ENCODE measurements at regions not wholly inside any gene's neighbourhood (a gene's known extent, or its start where the extent isn't known, plus 50 kb on each side); places are given as distances from the start of the nearest gene placed in this dataset.

DNA sequence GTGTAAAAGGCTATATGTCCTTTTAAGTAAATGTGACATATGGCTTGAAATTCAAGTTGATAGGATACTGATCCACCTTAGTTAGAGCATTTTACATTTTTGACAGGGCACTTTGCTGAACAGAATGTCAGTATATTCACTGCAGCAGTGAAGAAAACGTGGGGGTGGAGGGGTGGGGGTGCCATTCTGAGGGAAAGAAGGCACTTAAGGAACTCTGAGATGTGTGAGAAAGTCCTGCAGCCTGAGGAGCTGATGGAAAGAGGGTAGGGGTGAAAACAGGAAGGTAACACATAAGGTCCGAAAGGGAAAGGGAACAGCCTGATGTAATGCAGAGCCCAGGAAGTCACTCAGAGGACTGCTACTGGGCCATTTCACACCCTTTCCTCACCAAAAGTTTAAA, 265.5 kb upstream of the GRIP1 start:
- H3K27ac ChIP-seq: no peak overlapping the region
- no peaks in the 10 kb centered on the region for H3K36me3 ChIP-seq
- intact Hi-C loops (cut with DNase I; ENCODE audit: low total_unique reads): no loop called here
- no peaks in the 10 kb centered on the region for H3K9me3 ChIP-seq
- H3K4me1 ChIP-seq: no peaks in the 10 kb centered on the region
- H3K27me3 ChIP-seq: no peaks in the 10 kb centered on the region
- DNase-seq (ENCODE audit: low spot score in 2 of 2): no peak
- no peak overlapping the region for H3K4me3 ChIP-seq
- no peak for TF ChIP-seq CTCF (IDR thresholded peaks at IDR 0.05)
- TF ChIP-seq POLR2AphosphoS5 (IDR thresholded peaks at IDR 0.05): no peak

GRCh38 chr12:66945189-66945817, 266.4 kb upstream of the GRIP1 start:
- TF ChIP-seq POLR2A (IDR thresholded peaks at IDR 0.05) (no peak), POLR2AphosphoS5 (IDR thresholded peaks at IDR 0.05) (no peak), CTCF (IDR thresholded peaks at IDR 0.05) (no peak)
- intact Hi-C loops (cut with DNase I; ENCODE audit: low total_unique reads): no loop called here
- H3K36me3 ChIP-seq: no peaks in the 10 kb centered on the region
- H3K4me1 ChIP-seq: no peaks in the 10 kb centered on the region
- H3K4me3 ChIP-seq: no peak overlapping the region
- H3K27me3 ChIP-seq: no peaks in the 10 kb centered on the region
- no peaks in the 10 kb centered on the region for H3K9me3 ChIP-seq
- H3K27ac ChIP-seq: no peak overlapping the region
- no peak for DNase-seq (ENCODE audit: low spot score in 2 of 2)

GRCh38 chr12:66947119-66947518, 268.2 kb upstream of the GRIP1 start:
- intact Hi-C loops (cut with DNase I; ENCODE audit: low total_unique reads): no loop called here
- DNase-seq (ENCODE audit: low spot score in 2 of 2): no peak
- H3K27ac ChIP-seq: no peak overlapping the region
- no peaks in the 10 kb centered on the region for H3K36me3 ChIP-seq
- H3K27me3 ChIP-seq: no peaks in the 10 kb centered on the region
- no peaks in the 10 kb centered on the region for H3K9me3 ChIP-seq
- TF ChIP-seq CTCF (IDR thresholded peaks at IDR 0.05) (no peak), POLR2A (IDR thresholded peaks at IDR 0.05) (no peak), POLR2AphosphoS5 (IDR thresholded peaks at IDR 0.05) (no peak)
- H3K4me1 ChIP-seq: no peaks in the 10 kb centered on the region
- H3K4me3 ChIP-seq: no peak overlapping the region

- intact Hi-C loops (cut with DNase I; ENCODE audit: low total_unique reads): loop anchor here (10.0 kb wide), 1 partner anchor 362 kb away; no protein-coding TSS in a partner anchor
- no peak for DNase-seq (ENCODE audit: low spot score in 2 of 2)
Measured at GRCh38 chr12:66952668-66953067, 273.8 kb upstream of the GRIP1 start.

More at GRCh38 chr12:66952668-66953067, 273.8 kb upstream of the GRIP1 start:
- no peaks in the 10 kb centered on the region for H3K4me1 ChIP-seq
- TF ChIP-seq POLR2AphosphoS5 (IDR thresholded peaks at IDR 0.05): no peak
- TF ChIP-seq CTCF (IDR thresholded peaks at IDR 0.05): no peak
- no peak for TF ChIP-seq POLR2A (IDR thresholded peaks at IDR 0.05)
- H3K36me3 ChIP-seq: no peaks in the 10 kb centered on the region
- H3K4me3 ChIP-seq: no peak overlapping the region
- H3K9me3 ChIP-seq: no peaks in the 10 kb centered on the region
- H3K27me3 ChIP-seq: no peaks in the 10 kb centered on the region
- H3K27ac ChIP-seq: no peak overlapping the region

Data from breast epithelium (tissue), 4 donors.